ENCODE measurements at regions not wholly inside any gene's neighbourhood (a gene's known extent, or its start where the extent isn't known, plus 50 kb on each side); places are given as distances from the start of the nearest gene placed in this dataset.

GRCh38 chr6:93471281-93471680, 51.9 kb upstream of the EPHA7 start:
- peaks cover 4 to 42% (median 17%) of the 10 kb centered on the region in 6 donors for H3K9me3 Mint-ChIP-seq
- no peaks in the 10 kb centered on the region for H3K4me1 Mint-ChIP-seq
- H3K4me3 Mint-ChIP-seq = no peak overlapping the region
- H3K27me3 Mint-ChIP-seq (ENCODE audit: low read depth in 3 of 3) = peaks cover 0 to 1% (median 0%) of the 10 kb centered on the region in 3 donors
- DNase-seq = no peak
- H3K27ac Mint-ChIP-seq = no peak overlapping the region
- no peaks in the 10 kb centered on the region for H3K36me3 Mint-ChIP-seq
